Sigmoid colon (tissue), 6 donors: ENCODE measurements at regions not wholly inside any gene's neighbourhood (a gene's known extent, or its start where the extent isn't known, plus 50 kb on each side); places are given as distances from the start of the nearest gene placed in this dataset.

ENCODE experiments used
- DNase-seq: peaks from one replicate; pipeline ENCODE4 v3.0.0-alpha.2; 2019
- H3K27ac ChIP-seq, 4 donors: fragments of 200-600 bp; sonication (generic); one replicate each; pipeline ENCODE4 v1.5.1; 2016 to 2019; ENCODE audit warnings: mild to moderate bottlenecking in 1 of 4
- H3K27me3 ChIP-seq, 3 donors: fragments of 200-600 bp; sonication (generic); one replicate each; pipeline ENCODE4 v1.5.1; 2019; ENCODE audit warnings: mild to moderate bottlenecking in 1 of 3
- H3K36me3 ChIP-seq, 4 donors: fragments of 200-600 bp; sonication (generic); one replicate each; pipeline ENCODE4 v1.5.1; 2016 to 2019
- H3K4me1 ChIP-seq, 4 donors: fragments of 200-600 bp; sonication (generic); one replicate each; pipeline ENCODE4 v1.5.1; 2017 to 2019
- H3K4me3 ChIP-seq, 4 donors: fragments of 200-600 bp; sonication (generic); one replicate each; pipeline ENCODE4 v1.5.1; 2017 to 2019; ENCODE audit warnings: mild to moderate bottlenecking in 2 of 4, moderate library complexity in 1 of 4
- H3K9me3 ChIP-seq, 4 donors: fragments of 200-600 bp in 3 of 4; sonication (generic) in 3 of 4; one replicate each; pipeline versions ENCODE4 v1.5.1 to v1.6.1; 2013 to 2019
- CTCF ChIP-seq, 4 experiments: fragments of 450-650 bp in 3 of 4; fragments of 200-600 bp in 1 of 4; IDR thresholded peaks; one replicate each; pipeline ENCODE4 v1.5.1; 2016 to 2019; ENCODE audit warnings: antibody characterized with exemption in 4 of 4, mild to moderate bottlenecking in 3 of 4, moderate library complexity in 2 of 4
- EP300 ChIP-seq, 4 donors: sonication (generic); formaldehyde crosslinking; IDR thresholded peaks; one replicate each; pipeline ENCODE4 v1.6.1; 2017; ENCODE audit warnings: antibody characterized with exemption in 4 of 4
- POLR2A ChIP-seq, 2 donors: fragments of 450-650 bp; IDR thresholded peaks; one replicate each; pipeline ENCODE4 v1.6.1; 2016; ENCODE audit warnings: antibody characterized with exemption in 2 of 2, mild to moderate bottlenecking in 2 of 2, moderate library complexity in 2 of 2
- POLR2AphosphoS5 ChIP-seq, 4 donors: sonication (generic); formaldehyde crosslinking; IDR thresholded peaks; one replicate each; pipeline ENCODE4 v1.6.1; 2017; ENCODE audit warnings: antibody characterized with exemption in 4 of 4
- WGBS, 2 donors: extraction: QIAGEN DNeasy Blood & Tissue Kit; methylation state at CpG; one replicate each; pipeline ENCODE4 v1.1.7; 2013; 5-methylcytosine and 5-hydroxymethylcytosine counted together
- intact Hi-C: fragments of 100-400 bp; cut with DNase I; formaldehyde crosslinking; loops from one replicate; pipeline ENCODE4 v1.15.1; 2023
- donor health status: healthy with polysubstance abuse.
- donor health status: healthy.

- Histone ChIP-seq H3K36me3 (no peaks in the 10 kb centered on the region), H3K9me3 (peaks cover 0 to 6% (median 1%) of the 10 kb centered on the region in 4 donors), H3K4me3 (no peak overlapping the region), H3K27me3 (no peaks in the 10 kb centered on the region), H3K4me1 (no peaks in the 10 kb centered on the region), H3K27ac (no peak overlapping the region)
- TF ChIP-seq EP300 (IDR thresholded peaks at IDR 0.05) (no peak), POLR2AphosphoS5 (IDR thresholded peaks at IDR 0.05) (no peak), POLR2A (IDR thresholded peaks at IDR 0.05) (no peak), CTCF (IDR thresholded peaks at IDR 0.05) (no peak)
- intact Hi-C loops = no loop called here
- DNase-seq = no peak
- 63 to 67% methylated on average over 7 of the region's 7 CpGs for WGBS, 2 donors
Measured at GRCh38 chr2:3940661-3941060, 237.3 kb downstream of the DCDC2C start.

- H3K27me3 ChIP-seq = no peaks in the 10 kb centered on the region
- H3K4me3 ChIP-seq = no peak overlapping the region
- H3K27ac ChIP-seq = no peak overlapping the region
- WGBS, 2 donors = 92 to 96% methylated on average over 20 of the region's 20 CpGs
- TF ChIP-seq CTCF (IDR thresholded peaks at IDR 0.05) = no peak
- TF ChIP-seq EP300 (IDR thresholded peaks at IDR 0.05) = no peak
- no peaks in the 10 kb centered on the region for H3K4me1 ChIP-seq
- DNase-seq = no peak
- intact Hi-C loops = no loop called here
- peaks cover 0 to 6% (median 0%) of the 10 kb centered on the region in 4 donors for H3K9me3 ChIP-seq
- no peaks in the 10 kb centered on the region for H3K36me3 ChIP-seq
Measured at GRCh38 chr2:3942841-3943240, 239.5 kb downstream of the DCDC2C start.

- Histone ChIP-seq H3K4me1 (no peaks in the 10 kb centered on the region), H3K4me3 (no peak overlapping the region), H3K9me3 (no peaks in the 10 kb centered on the region), H3K27me3 (peaks cover 0 to 6% (median 0%) of the 10 kb centered on the region in 3 donors), H3K36me3 (no peaks in the 10 kb centered on the region), H3K27ac (no peak overlapping the region)
- TF ChIP-seq EP300 (IDR thresholded peaks at IDR 0.05) (no peak), POLR2AphosphoS5 (IDR thresholded peaks at IDR 0.05) (no peak), POLR2A (IDR thresholded peaks at IDR 0.05) (no peak), CTCF (IDR thresholded peaks at IDR 0.05) (no peak)
- DNase-seq = no peak
- 71 to 80% methylated on average over 4 of the region's 4 CpGs for WGBS, 2 donors
- intact Hi-C loops = no loop called here
Measured at GRCh38 chr2:3944071-3944470, 240.7 kb downstream of the DCDC2C start.

GRCh38 chr2:3944841-3945240, 241.5 kb downstream of the DCDC2C start:
- TF ChIP-seq EP300 (IDR thresholded peaks at IDR 0.05) (no peak), CTCF (IDR thresholded peaks at IDR 0.05) (no peak), POLR2A (IDR thresholded peaks at IDR 0.05) (no peak), POLR2AphosphoS5 (IDR thresholded peaks at IDR 0.05) (no peak)
- Histone ChIP-seq H3K36me3 (no peaks in the 10 kb centered on the region), H3K27ac (no peak overlapping the region), H3K27me3 (peaks cover 0 to 7% (median 0%) of the 10 kb centered on the region in 3 donors), H3K4me3 (no peak overlapping the region), H3K9me3 (no peaks in the 10 kb centered on the region), H3K4me1 (no peaks in the 10 kb centered on the region)
- WGBS, 2 donors = 82 to 86% methylated on average over 3 of the region's 3 CpGs
- no peak for DNase-seq
- intact Hi-C loops = no loop called here

- no peaks in the 10 kb centered on the region for H3K4me1 ChIP-seq
- peaks cover 0 to 7% (median 0%) of the 10 kb centered on the region in 3 donors for H3K27me3 ChIP-seq
- no peak for DNase-seq
- intact Hi-C loops = no loop called here
- H3K9me3 ChIP-seq = peaks cover 0 to 9% (median 0%) of the 10 kb centered on the region in 4 donors
- no peak overlapping the region for H3K27ac ChIP-seq
- H3K36me3 ChIP-seq = no peaks in the 10 kb centered on the region
- H3K4me3 ChIP-seq = no peak overlapping the region
- 63 to 71% methylated on average over 7 of the region's 7 CpGs for WGBS, 2 donors
- TF ChIP-seq CTCF (IDR thresholded peaks at IDR 0.05) = no peak
- TF ChIP-seq POLR2A (IDR thresholded peaks at IDR 0.05) = no peak
- no peak for TF ChIP-seq EP300 (IDR thresholded peaks at IDR 0.05)
- no peak for TF ChIP-seq POLR2AphosphoS5 (IDR thresholded peaks at IDR 0.05)
Measured at GRCh38 chr2:3948191-3948590, 244.8 kb downstream of the DCDC2C start.
